Activated CD4-positive, alpha-beta memory T cell treated with anti-CD3 and anti-CD28 coated beads for 36 hours (primary cell): ENCODE measurements at regions not wholly inside any gene's neighbourhood (a gene's known extent, or its start where the extent isn't known, plus 50 kb on each side); places are given as distances from the start of the nearest gene placed in this dataset.
A peak's percentile ranks its signal among the peaks of the same experiment; 100 is the strongest.

Experiments
- CTCF ChIA-PET: fragments of 350-600 bp; sonication (Branson Sonifier 250); formaldehyde crosslinking; loops from one replicate; lab custom pipeline; 2021; ENCODE audit warnings: antibody characterized with exemption, inconsistent platforms; lab: Charles Lee
- POLR2A ChIA-PET: fragments of 350-600 bp; sonication (Branson Sonifier 250); formaldehyde crosslinking; loops from one replicate; lab custom pipeline; 2021; ENCODE audit warnings: antibody characterized with exemption; lab: Charles Lee
- DNase-seq: peaks from one replicate; pipeline ENCODE4 v3.0.0-alpha.2; 2020
- H3K27ac Mint-ChIP-seq: one replicate; pipeline ENCODE4 v1.8.0; 2021; ENCODE audit warnings: mixed read lengths
- H3K27me3 Mint-ChIP-seq: one replicate; pipeline ENCODE4 v1.8.0; 2021; ENCODE audit warnings: mixed read lengths
- H3K36me3 Mint-ChIP-seq: one replicate; pipeline ENCODE4 v1.8.0; 2021; ENCODE audit warnings: mixed read lengths
- H3K4me1 Mint-ChIP-seq: one replicate; pipeline ENCODE4 v1.8.0; 2021; ENCODE audit warnings: low read depth, mixed read lengths
- H3K4me3 Mint-ChIP-seq: one replicate; pipeline ENCODE4 v1.8.0; 2021; ENCODE audit warnings: mild to moderate bottlenecking, mixed read lengths
- H3K9me3 Mint-ChIP-seq: one replicate; pipeline ENCODE4 v1.8.0; 2021; ENCODE audit warnings: mixed read lengths
- intact Hi-C: fragments of 100-400 bp; cut with micrococcal nuclease; formaldehyde crosslinking; loops from one replicate; pipeline ENCODE4 v1.15.1; 2023

DNA sequence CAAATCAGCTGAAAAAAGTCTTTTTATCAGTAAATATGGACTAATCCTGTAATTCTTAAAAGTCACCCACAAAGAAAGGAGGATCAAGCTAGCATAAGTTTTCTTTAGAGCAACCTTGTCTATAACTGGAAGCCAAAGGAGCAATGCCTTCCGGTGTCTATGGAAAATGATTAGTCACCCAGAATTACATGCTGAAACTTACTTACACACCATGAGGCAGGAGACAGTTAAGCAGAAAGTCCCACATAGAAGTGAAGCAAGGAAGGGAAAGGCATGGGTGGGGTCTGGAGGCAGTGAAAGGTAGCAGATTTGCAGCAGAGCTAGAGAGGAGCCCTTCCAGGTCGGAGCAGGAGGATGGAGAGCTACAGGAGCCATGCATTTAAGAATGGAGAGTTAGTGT, 153.7 kb upstream of the RIPOR2 start:
- Mint-ChIP-seq H3K27ac (peak overlapping the region; percentile 13), H3K36me3 (peaks cover 31% of the 10 kb centered on the region), H3K27me3 (no peaks in the 10 kb centered on the region), H3K4me1 (peaks cover 16% of the 10 kb centered on the region), H3K9me3 (no peaks in the 10 kb centered on the region), H3K4me3 (no peak overlapping the region)
- no peak for DNase-seq
- CTCF ChIA-PET: interaction anchor here (0.6 to 1.8 kb wide), 4 partner anchors 18 to 156 kb away, joined by 3 to 7 read pairs (median 3); no protein-coding TSS in a partner anchor
- intact Hi-C loops: loop anchor here (5.0 kb wide), 1 partner anchor 33 kb away; no protein-coding TSS in a partner anchor
- POLR2A ChIA-PET: no interaction called here

DNA sequence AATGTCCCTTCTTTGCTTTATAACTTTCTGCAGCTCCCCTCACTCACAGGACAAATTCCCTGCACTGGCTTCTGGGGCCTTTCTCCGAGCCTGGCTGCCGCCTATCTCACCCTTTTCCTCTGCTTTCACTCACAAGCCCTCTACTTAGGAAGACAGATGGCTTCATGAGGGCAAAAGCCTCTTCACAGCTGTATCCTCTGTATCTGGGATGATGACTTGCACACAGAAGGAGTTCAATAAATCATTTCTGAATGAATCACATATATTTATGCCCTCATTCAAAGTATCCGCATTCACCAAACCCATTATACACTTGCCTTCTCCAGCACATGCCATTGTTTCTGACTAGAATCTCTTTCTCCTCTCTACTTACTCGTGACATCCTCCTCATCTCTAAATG, 159.0 kb upstream of the RIPOR2 start:
- no peak for DNase-seq
- no peak overlapping the region for H3K27ac Mint-ChIP-seq
- peaks cover 3% of the 10 kb centered on the region for H3K4me1 Mint-ChIP-seq
- H3K36me3 Mint-ChIP-seq: peaks cover 58% of the 10 kb centered on the region
- POLR2A ChIA-PET: interaction anchor here (1.0 kb wide), 1 partner anchor 9 kb away, joined by 3 read pairs; no protein-coding TSS in a partner anchor
- no peak overlapping the region for H3K4me3 Mint-ChIP-seq
- CTCF ChIA-PET: interaction anchor here (1.0 to 1.8 kb wide), 2 partner anchors 24 to 128 kb away, joined by 3 to 6 read pairs; no protein-coding TSS in a partner anchor
- H3K9me3 Mint-ChIP-seq: no peaks in the 10 kb centered on the region
- no peaks in the 10 kb centered on the region for H3K27me3 Mint-ChIP-seq
- intact Hi-C loops: no loop called here

DNA sequence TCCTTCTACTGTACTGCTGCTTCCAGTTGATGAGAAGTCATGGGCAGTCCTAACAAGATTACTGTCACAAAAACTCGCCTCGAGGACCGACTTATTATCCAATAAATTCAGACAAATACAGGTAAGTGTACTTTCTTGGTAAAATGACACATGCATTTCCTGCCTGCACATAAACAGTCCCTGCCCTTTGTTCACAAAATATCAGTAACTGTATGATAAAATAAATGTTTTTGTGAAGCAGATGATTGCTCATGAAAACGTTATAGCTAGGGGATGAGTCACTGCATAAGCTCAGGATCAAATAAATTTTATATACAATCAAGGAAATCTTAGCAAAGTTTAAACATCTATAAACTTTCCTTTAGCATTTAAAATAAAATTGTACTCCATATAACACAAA, 164.5 kb upstream of the RIPOR2 start:
- Mint-ChIP-seq H3K4me1 (peaks cover 5% of the 10 kb centered on the region), H3K27me3 (no peaks in the 10 kb centered on the region), H3K4me3 (no peak overlapping the region), H3K36me3 (peaks cover 55% of the 10 kb centered on the region), H3K27ac (no peak overlapping the region), H3K9me3 (no peaks in the 10 kb centered on the region)
- POLR2A ChIA-PET: interaction anchor here (1.1 kb wide), 1 partner anchor 244 kb away, joined by 3 read pairs; no protein-coding TSS in a partner anchor
- CTCF ChIA-PET: no interaction called here
- no peak for DNase-seq
- intact Hi-C loops: no loop called here

DNA sequence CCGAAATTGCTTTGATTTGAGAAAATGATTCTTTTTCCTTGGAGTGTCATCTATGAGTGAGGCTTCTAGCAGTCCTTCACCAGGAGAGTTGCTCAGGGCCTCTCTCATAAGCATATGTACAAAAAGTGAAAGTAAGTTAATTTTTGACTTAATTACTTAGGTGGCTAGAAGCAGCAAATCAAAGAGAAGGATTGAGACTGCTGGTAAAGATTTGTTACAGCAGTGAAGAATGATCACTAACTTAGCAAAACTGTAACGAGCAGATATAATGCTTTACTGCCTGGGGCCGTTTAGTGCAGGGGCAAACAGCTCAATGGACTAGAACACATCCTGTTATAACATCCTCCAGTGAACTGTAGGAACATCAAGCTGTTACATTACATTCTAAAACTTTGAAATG, 167.8 kb upstream of the RIPOR2 start:
- peaks cover 70% of the 10 kb centered on the region for H3K36me3 Mint-ChIP-seq
- intact Hi-C loops: no loop called here
- peaks cover 5% of the 10 kb centered on the region for H3K4me1 Mint-ChIP-seq
- ChIA-PET POLR2A (interaction anchor here (1.0 kb wide), 1 partner anchor 9 kb away, joined by 3 read pairs; no protein-coding TSS in a partner anchor), CTCF (no interaction called here)
- no peaks in the 10 kb centered on the region for H3K9me3 Mint-ChIP-seq
- H3K4me3 Mint-ChIP-seq: no peak overlapping the region
- H3K27ac Mint-ChIP-seq: peak overlapping the region; percentile 29
- H3K27me3 Mint-ChIP-seq: no peaks in the 10 kb centered on the region
- no peak for DNase-seq

DNA sequence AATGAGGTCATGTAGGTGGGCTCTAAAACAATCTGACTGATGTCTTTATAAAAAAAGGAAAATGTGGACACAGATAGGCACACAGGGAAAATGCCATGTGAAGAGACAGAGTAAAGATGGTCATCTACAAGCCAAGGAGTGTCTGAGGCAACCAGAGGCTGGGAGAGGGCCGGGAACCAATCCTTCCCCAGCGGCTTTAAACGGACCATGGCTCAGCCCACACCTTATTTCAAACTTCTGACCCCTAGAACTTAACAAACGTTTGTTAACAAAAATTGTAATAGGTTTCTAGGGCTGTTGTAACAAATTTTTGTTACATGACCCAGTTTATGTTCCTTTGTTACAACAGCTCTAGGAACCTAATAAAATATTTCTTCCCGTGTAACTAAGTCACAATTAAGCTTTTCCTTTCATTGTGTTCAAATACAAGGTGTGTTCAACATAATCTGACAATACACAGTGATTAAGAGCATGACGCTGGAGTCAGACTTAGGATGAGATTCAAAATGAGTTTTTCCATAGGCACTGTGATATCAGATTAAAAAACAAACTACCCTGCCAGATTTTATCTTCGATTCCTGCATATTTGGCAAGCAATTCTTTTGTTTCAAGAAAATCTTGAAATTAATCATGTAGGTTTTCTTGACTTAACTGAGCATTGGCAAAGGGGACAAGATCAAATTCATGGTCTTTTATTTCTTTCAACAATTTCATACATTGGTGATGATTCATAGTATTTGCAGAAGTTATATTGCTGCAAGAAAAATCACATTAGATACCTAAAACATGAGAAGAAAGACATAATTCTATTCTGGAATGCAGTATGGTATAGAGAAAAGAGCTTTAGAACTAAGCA, 169.5 kb upstream of the RIPOR2 start:
- Mint-ChIP-seq H3K27ac (no peak overlapping the region), H3K4me3 (no peak overlapping the region), H3K27me3 (no peaks in the 10 kb centered on the region), H3K4me1 (peaks cover 3% of the 10 kb centered on the region), H3K9me3 (no peaks in the 10 kb centered on the region), H3K36me3 (peaks cover 70% of the 10 kb centered on the region)
- CTCF ChIA-PET: no interaction called here
- intact Hi-C loops: no loop called here
- POLR2A ChIA-PET: no interaction called here
- no peak for DNase-seq

DNA sequence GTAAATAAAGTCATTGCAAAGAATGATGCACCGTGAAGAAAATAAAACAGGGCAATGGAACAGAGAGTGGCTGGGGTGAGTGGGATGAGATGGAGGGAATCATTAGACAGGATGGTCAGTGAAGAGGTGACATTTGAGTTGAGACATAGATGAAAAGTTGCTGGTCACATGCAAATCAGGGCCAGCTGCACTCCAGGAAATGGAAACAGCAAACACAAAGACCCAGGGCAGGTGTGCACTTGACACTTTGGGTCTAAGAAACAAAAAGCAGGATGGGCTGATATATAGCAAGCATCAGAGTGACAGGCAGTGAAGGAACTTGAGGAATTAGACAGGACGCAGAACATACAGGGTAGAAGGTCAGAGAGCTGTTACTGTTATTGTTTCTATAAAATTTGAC, 171.5 kb upstream of the RIPOR2 start:
- no peak overlapping the region for H3K27ac Mint-ChIP-seq

DNA sequence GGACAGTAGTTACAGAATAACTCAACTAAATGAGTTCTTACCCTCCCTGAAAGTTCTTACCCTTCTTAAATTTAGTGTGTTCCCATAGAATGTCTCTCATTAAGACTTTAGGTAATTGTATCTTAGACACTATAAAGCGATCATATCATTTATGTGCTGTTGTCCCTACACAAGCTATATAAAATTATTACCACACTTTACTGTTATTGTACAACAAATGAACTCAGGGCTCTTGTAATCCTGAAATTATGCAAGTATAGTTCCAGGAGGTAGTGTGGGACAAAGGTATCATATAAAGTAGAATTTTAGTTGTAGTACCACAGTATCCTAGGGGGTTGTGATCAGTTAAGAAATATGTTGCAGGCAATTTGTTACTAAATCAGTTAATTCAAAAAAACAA, 167.4 kb upstream of the CARMIL1 start:
- H3K4me1 Mint-ChIP-seq: no peaks in the 10 kb centered on the region
- no peaks in the 10 kb centered on the region for H3K9me3 Mint-ChIP-seq
- no peak overlapping the region for H3K4me3 Mint-ChIP-seq
- CTCF ChIA-PET: no interaction called here
- no peak for DNase-seq
- no peak overlapping the region for H3K27ac Mint-ChIP-seq
- H3K36me3 Mint-ChIP-seq: peaks cover 78% of the 10 kb centered on the region
- intact Hi-C loops: no loop called here
- no peaks in the 10 kb centered on the region for H3K27me3 Mint-ChIP-seq
- POLR2A ChIA-PET: no interaction called here

More for the DNA sequence above, 171.5 kb upstream of the RIPOR2 start:
- ChIA-PET POLR2A (no interaction called here), CTCF (no interaction called here)
- intact Hi-C loops: no loop called here
- no peak for DNase-seq
- Mint-ChIP-seq H3K36me3 (peaks cover 81% of the 10 kb centered on the region), H3K4me1 (peaks cover 3% of the 10 kb centered on the region), H3K27me3 (no peaks in the 10 kb centered on the region), H3K9me3 (no peaks in the 10 kb centered on the region), H3K4me3 (no peak overlapping the region)

DNA sequence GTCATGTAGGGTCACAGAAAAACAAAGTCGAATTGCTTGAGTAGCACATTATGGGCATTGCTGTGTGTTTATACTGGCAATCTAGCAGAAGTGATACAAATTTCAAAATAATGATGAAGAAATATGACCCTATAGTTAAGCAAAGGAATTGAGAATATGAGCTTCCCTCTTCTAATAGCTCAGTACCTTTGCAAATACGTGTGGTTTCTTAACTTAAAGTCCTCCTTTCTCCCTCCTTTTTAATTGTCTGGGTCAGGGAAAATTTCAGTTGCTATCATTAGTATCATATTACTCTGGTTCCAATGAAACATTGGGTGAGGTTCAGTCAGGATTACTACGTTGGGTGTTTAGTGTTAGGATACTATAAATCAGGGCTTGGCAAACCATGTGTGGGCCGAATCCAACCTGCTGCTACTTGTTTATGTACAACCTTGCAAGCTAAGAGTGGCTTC, 166.8 kb upstream of the CARMIL1 start:
- ChIA-PET POLR2A (no interaction called here), CTCF (no interaction called here)
- Mint-ChIP-seq H3K4me3 (no peak overlapping the region), H3K27me3 (no peaks in the 10 kb centered on the region), H3K9me3 (no peaks in the 10 kb centered on the region), H3K36me3 (peaks cover 73% of the 10 kb centered on the region), H3K27ac (no peak overlapping the region), H3K4me1 (peaks cover 4% of the 10 kb centered on the region)
- intact Hi-C loops: no loop called here
- no peak for DNase-seq

DNA sequence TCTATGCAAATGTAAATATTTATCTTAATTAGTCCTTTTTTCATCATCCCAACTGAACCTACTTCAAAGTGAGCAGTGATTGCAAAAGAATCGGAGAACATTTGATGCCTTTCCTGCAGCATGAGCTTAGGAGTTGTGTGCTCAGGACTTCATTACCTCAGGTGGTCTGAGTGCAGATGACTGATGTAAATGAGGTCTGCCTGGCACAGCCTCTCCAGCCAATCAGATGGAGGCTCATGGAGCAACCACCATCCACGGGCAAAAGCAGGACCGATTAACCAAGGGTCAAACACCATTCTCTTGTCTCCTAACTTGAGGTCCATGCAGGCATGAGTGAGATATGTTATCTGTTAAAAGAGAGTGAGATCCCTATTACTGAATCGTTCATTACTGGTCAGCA, 165.7 kb upstream of the CARMIL1 start:
- no peaks in the 10 kb centered on the region for H3K9me3 Mint-ChIP-seq
- CTCF ChIA-PET: no interaction called here
- no peak overlapping the region for H3K27ac Mint-ChIP-seq
- no peak for DNase-seq
- intact Hi-C loops: no loop called here
- peaks cover 14% of the 10 kb centered on the region for H3K4me1 Mint-ChIP-seq
- peaks cover 66% of the 10 kb centered on the region for H3K36me3 Mint-ChIP-seq
- H3K4me3 Mint-ChIP-seq: no peak overlapping the region
- H3K27me3 Mint-ChIP-seq: no peaks in the 10 kb centered on the region
- POLR2A ChIA-PET: no interaction called here

DNA sequence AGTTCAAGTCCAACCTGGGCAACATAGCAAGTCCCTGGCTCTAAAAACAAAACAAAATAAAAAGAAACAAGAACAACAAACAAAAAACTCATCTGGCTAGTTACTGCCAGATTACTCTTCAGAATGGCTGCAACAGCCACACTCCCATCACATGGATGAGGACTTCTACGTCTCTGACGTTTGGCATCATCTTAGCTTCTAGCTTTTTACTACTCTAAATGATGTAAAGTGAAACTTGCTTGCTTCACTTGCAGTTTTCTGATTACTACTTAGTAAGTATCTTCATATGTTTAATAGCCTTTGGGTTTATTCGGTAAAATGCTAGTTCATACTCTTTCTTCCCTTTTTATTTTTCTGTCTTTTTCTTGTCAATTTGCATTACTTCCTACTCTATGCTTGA, 161.1 kb upstream of the CARMIL1 start:
- Mint-ChIP-seq H3K27ac (no peak overlapping the region), H3K4me1 (peaks cover 34% of the 10 kb centered on the region), H3K4me3 (no peak overlapping the region), H3K36me3 (peaks cover 57% of the 10 kb centered on the region), H3K27me3 (no peaks in the 10 kb centered on the region), H3K9me3 (no peaks in the 10 kb centered on the region)
- intact Hi-C loops: no loop called here
- POLR2A ChIA-PET: interaction anchor here (1.7 kb wide), 1 partner anchor 20 kb away, joined by 5 read pairs; no protein-coding TSS in a partner anchor
- CTCF ChIA-PET: interaction anchor here (1.5 kb wide), 1 partner anchor 47 kb away, joined by 4 read pairs; no protein-coding TSS in a partner anchor
- DNase-seq: no peak

DNA sequence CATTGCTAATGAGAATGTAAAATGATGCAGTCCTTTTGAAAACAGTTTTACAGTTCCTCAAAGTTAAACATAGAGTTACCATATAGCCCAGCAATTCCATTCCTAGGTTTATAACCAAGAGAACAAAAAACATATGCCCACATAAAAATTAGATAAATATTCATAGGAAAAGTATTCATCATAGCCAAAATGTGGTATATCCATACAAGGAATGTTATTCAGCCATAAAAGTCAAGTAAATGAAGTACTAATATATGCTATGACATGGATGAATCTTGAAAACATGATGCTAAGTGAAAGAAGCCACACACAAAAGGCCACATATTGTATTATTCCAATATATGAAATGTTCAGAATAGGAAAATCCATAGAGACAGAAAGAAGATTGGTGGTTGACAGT, 158.0 kb upstream of the CARMIL1 start:
- Mint-ChIP-seq H3K36me3 (peaks cover 61% of the 10 kb centered on the region), H3K9me3 (no peaks in the 10 kb centered on the region), H3K4me3 (no peak overlapping the region), H3K27me3 (no peaks in the 10 kb centered on the region), H3K27ac (no peak overlapping the region), H3K4me1 (peaks cover 54% of the 10 kb centered on the region)
- intact Hi-C loops: loop anchor here (5.0 kb wide), 1 partner anchor 34 kb away; no protein-coding TSS in a partner anchor
- CTCF ChIA-PET: no interaction called here
- DNase-seq: no peak
- POLR2A ChIA-PET: no interaction called here

DNA sequence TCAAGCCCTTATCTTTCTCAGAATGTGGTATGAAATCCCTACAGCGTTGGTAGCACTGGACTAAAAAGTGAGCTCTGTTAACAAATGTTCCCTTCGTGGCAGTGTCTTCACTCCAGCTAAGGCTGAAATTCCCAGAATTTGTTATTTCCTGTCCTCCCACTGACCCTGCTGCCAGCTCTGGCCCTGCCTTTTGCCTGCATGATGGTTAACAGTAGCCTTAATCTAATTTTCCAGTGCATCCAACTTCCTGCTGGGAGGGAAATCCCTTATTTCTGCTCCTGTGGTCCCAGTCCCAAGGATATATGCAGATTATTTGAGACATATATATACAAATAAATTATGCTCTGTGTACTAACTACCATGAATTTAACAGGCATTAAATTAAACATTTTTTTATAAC, 157.2 kb upstream of the CARMIL1 start:
- Mint-ChIP-seq H3K4me1 (peaks cover 54% of the 10 kb centered on the region), H3K27me3 (no peaks in the 10 kb centered on the region), H3K36me3 (peaks cover 61% of the 10 kb centered on the region), H3K4me3 (no peak overlapping the region), H3K27ac (no peak overlapping the region), H3K9me3 (no peaks in the 10 kb centered on the region)
- ChIA-PET CTCF (no interaction called here), POLR2A (no interaction called here)
- no peak for DNase-seq
- intact Hi-C loops: loop anchor here (5.0 kb wide), 1 partner anchor 35 kb away; no protein-coding TSS in a partner anchor
